ENCODE measurements at regions not wholly inside any gene's neighbourhood (a gene's known extent, or its start where the extent isn't known, plus 50 kb on each side); places are given as distances from the start of the nearest gene placed in this dataset.

DNA sequence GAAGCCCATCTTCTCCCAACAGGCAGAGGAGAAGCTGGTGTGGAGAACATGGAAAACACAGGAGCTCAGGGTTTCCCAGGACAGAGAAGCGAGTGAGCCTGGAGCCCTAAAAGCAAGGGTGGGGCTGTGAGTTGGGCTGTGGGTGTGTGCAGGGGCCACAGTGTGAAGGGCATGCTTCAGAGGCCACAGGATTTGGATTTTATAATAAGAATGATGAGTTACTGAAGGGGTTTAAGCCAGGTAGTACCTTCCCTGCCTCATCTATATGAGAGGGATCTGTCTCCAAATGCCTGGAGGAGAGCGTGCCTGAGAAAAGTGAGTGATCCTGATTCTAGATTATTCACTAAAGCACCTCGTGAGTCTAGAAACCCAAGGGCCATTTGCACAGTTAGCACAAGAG lies 106.8 kb downstream of the VPREB1 start:
- H3K4me2 ChIP-seq (ENCODE audit: low read depth, low read length), result no peak overlapping the region
- H3K27ac ChIP-seq (ENCODE audit: insufficient read depth, low read length), result no peak overlapping the region
- H3K4me3 ChIP-seq (ENCODE audit: insufficient read depth, low read depth, low read length), result no peak overlapping the region
- ATAC-seq (ENCODE audit: low read depth) (no peak), DNase-seq (no peak)
- H2AK5ac ChIP-seq (ENCODE audit: low read depth, low read length), result no peak overlapping the region
- H3K9ac ChIP-seq (ENCODE audit: low read depth, low read length), result no peak overlapping the region
- TF ChIP-seq, protein P1, sequence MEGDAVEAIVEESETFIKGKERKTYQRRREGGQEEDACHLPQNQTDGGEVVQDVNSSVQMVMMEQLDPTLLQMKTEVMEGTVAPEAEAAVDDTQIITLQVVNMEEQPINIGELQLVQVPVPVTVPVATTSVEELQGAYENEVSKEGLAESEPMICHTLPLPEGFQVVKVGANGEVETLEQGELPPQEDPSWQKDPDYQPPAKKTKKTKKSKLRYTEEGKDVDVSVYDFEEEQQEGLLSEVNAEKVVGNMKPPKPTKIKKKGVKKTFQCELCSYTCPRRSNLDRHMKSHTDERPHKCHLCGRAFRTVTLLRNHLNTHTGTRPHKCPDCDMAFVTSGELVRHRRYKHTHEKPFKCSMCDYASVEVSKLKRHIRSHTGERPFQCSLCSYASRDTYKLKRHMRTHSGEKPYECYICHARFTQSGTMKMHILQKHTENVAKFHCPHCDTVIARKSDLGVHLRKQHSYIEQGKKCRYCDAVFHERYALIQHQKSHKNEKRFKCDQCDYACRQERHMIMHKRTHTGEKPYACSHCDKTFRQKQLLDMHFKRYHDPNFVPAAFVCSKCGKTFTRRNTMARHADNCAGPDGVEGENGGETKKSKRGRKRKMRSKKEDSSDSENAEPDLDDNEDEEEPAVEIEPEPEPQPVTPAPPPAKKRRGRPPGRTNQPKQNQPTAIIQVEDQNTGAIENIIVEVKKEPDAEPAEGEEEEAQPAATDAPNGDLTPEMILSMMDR (conservative IDR thresholded peaks at IDR 0.05; ENCODE audit: low read depth, low read length), result no peak
- TF ChIP-seq RCOR1 (IDR thresholded peaks at IDR 0.05; ENCODE audit: insufficient replicate concordance, low read length) (no peak), CEBPB (IDR thresholded peaks at IDR 0.05; ENCODE audit: low read depth, low read length) (no peak)
- no peak overlapping the region for H4K91ac ChIP-seq (ENCODE audit: insufficient read depth, low read depth, low read length)
- no CpG with 5 or more reads among the region's 3 CpGs for WGBS, 2 experiments (ENCODE audit: extremely low coverage in 2 of 2, insufficient read length in 1 of 2)
- no peak overlapping the region for H3K14ac ChIP-seq (replicated peaks; ENCODE audit: low read depth, low read length)
- no peak overlapping the region for H3K56ac ChIP-seq (ENCODE audit: extremely low read depth, insufficient read depth, low read length)
- intact Hi-C loops (cut with micrococcal nuclease), result no loop called here
- H2AFZ ChIP-seq (replicated peaks; ENCODE audit: low read length, poor library complexity), result no peak overlapping the region
- no peak overlapping the region for H2BK20ac ChIP-seq (ENCODE audit: low read depth, low read length)
- H3K23ac ChIP-seq (ENCODE audit: low read depth, low read length), result no peak overlapping the region
- H3K4me1 ChIP-seq (ENCODE audit: control insufficient read depth, insufficient read depth, low read length), result no peaks in the 10 kb centered on the region
- no peak overlapping the region for H4K8ac ChIP-seq (ENCODE audit: low read depth in 2 of 2, low read length in 2 of 2)
- POLR2A ChIA-PET (ENCODE audit: unreplicated experiment), result no interaction called here
- no peak overlapping the region for H3K18ac ChIP-seq (ENCODE audit: low read depth, low read length)
- H2AK9ac ChIP-seq (replicated peaks; ENCODE audit: low read depth, low read length, poor library complexity), result no peak overlapping the region
- H3K79me1 ChIP-seq (ENCODE audit: low read depth in 1 of 2, low read length in 2 of 2), result no peaks in the 10 kb centered on the region
- no peaks in the 10 kb centered on the region for H3K36me3 ChIP-seq (ENCODE audit: control insufficient read depth, insufficient read depth, low read length)
- in situ Hi-C loops (cut with MboI; ENCODE audit: low sequenced_read_pairs), result no loop called here
- H2BK15ac ChIP-seq (ENCODE audit: low read depth, low read length), result no peak overlapping the region
- H2BK5ac ChIP-seq (ENCODE audit: low read depth, low read length, poor library complexity, severe bottlenecking), result no peak overlapping the region
- H3K9me3 ChIP-seq (ENCODE audit: control insufficient read depth, insufficient read depth, low read length), result no peaks in the 10 kb centered on the region
- no peaks in the 10 kb centered on the region for H3K9me1 ChIP-seq (ENCODE audit: insufficient read depth, low read length)
- CTCF ChIA-PET, result interaction anchor here (0.6 kb wide), 1 partner anchor 286 kb away, joined by 3 read pairs; no protein-coding TSS in a partner anchor
- H4K5ac ChIP-seq (ENCODE audit: low read depth, low read length), result no peak overlapping the region
- no TSS peak for BruUV-seq (replicated peaks)
- H3K4ac ChIP-seq (ENCODE audit: low read depth, low read length), result no peak overlapping the region
- H3K27me3 ChIP-seq (ENCODE audit: control insufficient read depth, insufficient read depth, low read length), result peaks cover 37% of the 10 kb centered on the region
- H2BK120ac ChIP-seq (ENCODE audit: low read depth, low read length), result no peak overlapping the region
- dilution Hi-C loops (cut with HindIII; ENCODE audit: low sequenced_read_pairs, unreplicated experiment), result no loop called here
- H4K20me1 ChIP-seq (ENCODE audit: insufficient read depth, low read length), result no peaks in the 10 kb centered on the region

Data from IMR-90 (cell line).